GM20000 (cell line): ENCODE measurements at regions not wholly inside any gene's neighbourhood (a gene's known extent, or its start where the extent isn't known, plus 50 kb on each side); places are given as distances from the start of the nearest gene placed in this dataset.

Source experiments
- DNase-seq: peaks from one replicate; pipeline ENCODE4 v3.0.0; 2012; ENCODE audit warnings: low spot score
- CTCF ChIP-seq: IDR thresholded peaks from 2 replicates; pipeline ENCODE4 v1.5.1; 2012; ENCODE audit warnings: mild to moderate bottlenecking, control low read depth; ENCODE audit errors: extremely low read depth, missing control alignments

GRCh38 chr15:47616876-47617275 is 100.4 kb upstream of the SEMA6D start:
- TF ChIP-seq CTCF: no peak
- no peak for DNase-seq

- no peak for TF ChIP-seq CTCF
- DNase-seq: no peak
Measured at GRCh38 chr15:47618241-47618640, 99.1 kb upstream of the SEMA6D start.

- TF ChIP-seq CTCF: no peak
- no peak for DNase-seq
Measured at GRCh38 chr15:47620960-47621681, 96.2 kb upstream of the SEMA6D start.

GRCh38 chr15:47622055-47622454 is 95.2 kb upstream of the SEMA6D start:
- no peak for DNase-seq
- TF ChIP-seq CTCF: no peak

GRCh38 chr15:47624503-47624902 is 92.8 kb upstream of the SEMA6D start:
- TF ChIP-seq CTCF: no peak

GRCh38 chr15:47639042-47639441 is 78.3 kb upstream of the SEMA6D start:
- DNase-seq: no peak
- TF ChIP-seq CTCF: no peak

More at GRCh38 chr15:47624503-47624902, 92.8 kb upstream of the SEMA6D start:
- DNase-seq: no peak

GRCh38 chr15:47640079-47640478 is 77.2 kb upstream of the SEMA6D start:
- no peak for TF ChIP-seq CTCF
- DNase-seq: no peak
